H9 (cell line): ENCODE measurements at regions not wholly inside any gene's neighbourhood (a gene's known extent, or its start where the extent isn't known, plus 50 kb on each side); places are given as distances from the start of the nearest gene placed in this dataset.

Source experiments
- DNase-seq: peaks from one replicate; pipeline ENCODE4 v3.0.0-alpha.2; 2017
- H2AFZ ChIP-seq: one replicate; pipeline ENCODE4 v1.6.1; 2013; ENCODE audit warnings: mild to moderate bottlenecking, low read length, control low read depth, moderate library complexity
- H2AK5ac ChIP-seq: 2 replicates; pipeline ENCODE4 v1.6.1; 2013; ENCODE audit warnings: low read length, control low read depth, mixed read lengths; ENCODE audit not compliant: insufficient read length
- H2BK120ac ChIP-seq: one replicate; pipeline ENCODE4 v1.6.1; 2013; ENCODE audit warnings: low read depth, mild to moderate bottlenecking, low read length, control low read depth, inconsistent platforms; ENCODE audit not compliant: poor library complexity, severe bottlenecking
- H2BK12ac ChIP-seq: 2 replicates; pipeline ENCODE4 v1.6.1; 2013; ENCODE audit warnings: low read length, control low read depth, mixed read lengths, low read depth; ENCODE audit not compliant: insufficient read length
- H2BK15ac ChIP-seq: 2 replicates; pipeline ENCODE4 v1.6.1; 2013; ENCODE audit warnings: low read depth, low read length, control low read depth
- H2BK20ac ChIP-seq: one replicate; pipeline ENCODE4 v1.6.1; 2013; ENCODE audit warnings: low read depth, mild to moderate bottlenecking, low read length, control low read depth, inconsistent platforms; ENCODE audit not compliant: poor library complexity, severe bottlenecking
- H2BK5ac ChIP-seq: 2 replicates; pipeline ENCODE4 v1.6.1; 2013; ENCODE audit warnings: low read length, control low read depth, mixed read lengths; ENCODE audit not compliant: insufficient read length
- H3K14ac ChIP-seq: 2 replicates; pipeline ENCODE4 v1.6.1; 2013; ENCODE audit warnings: low read length, control low read depth; ENCODE audit not compliant: insufficient read depth
- H3K18ac ChIP-seq: 2 replicates; pipeline ENCODE4 v1.6.1; 2013; ENCODE audit warnings: low read depth, mild to moderate bottlenecking, mixed read lengths, low read length, control low read depth; ENCODE audit not compliant: insufficient read length
- H3K23ac ChIP-seq: 2 replicates; pipeline ENCODE4 v1.6.1; 2013; ENCODE audit warnings: low read length, control low read depth, mixed read lengths, low read depth; ENCODE audit not compliant: insufficient read length
- H3K23me2 ChIP-seq: 2 replicates; pipeline ENCODE4 v1.6.1; 2013; ENCODE audit warnings: low read depth, mild to moderate bottlenecking, mixed read lengths, low read length, control low read depth; ENCODE audit not compliant: insufficient read length, poor library complexity, severe bottlenecking
- H3K27ac ChIP-seq: 2 replicates; pipeline ENCODE4 v1.5.1; 2013; ENCODE audit warnings: low read length, control low read depth, mixed read lengths, low read depth; ENCODE audit not compliant: insufficient read length
- H3K27me3 ChIP-seq: 2 replicates; pipeline ENCODE4 v1.6.1; 2013; ENCODE audit warnings: low read length, control low read depth, inconsistent platforms; ENCODE audit not compliant: insufficient read depth
- H3K4ac ChIP-seq: 2 replicates; pipeline ENCODE4 v1.6.1; 2013; ENCODE audit warnings: low read depth, mild to moderate bottlenecking, control low read depth, inconsistent platforms, low read length, moderate library complexity
- H3K4me1 ChIP-seq: 2 replicates; pipeline ENCODE4 v1.6.1; 2013; ENCODE audit warnings: low read length, control low read depth, inconsistent platforms; ENCODE audit not compliant: insufficient read depth
- H3K4me2 ChIP-seq: 2 replicates; pipeline ENCODE4 v1.6.1; 2013; ENCODE audit warnings: low read length, control low read depth, mixed read lengths; ENCODE audit not compliant: insufficient read length, insufficient read depth
- H3K56ac ChIP-seq: 2 replicates; pipeline ENCODE4 v1.6.1; 2013; ENCODE audit warnings: low read depth, mild to moderate bottlenecking, mixed read lengths, low read length, control low read depth; ENCODE audit not compliant: insufficient read length
- H3K79me1 ChIP-seq: 2 replicates; pipeline ENCODE4 v1.6.1; 2013; ENCODE audit warnings: low read depth, mild to moderate bottlenecking, moderate library complexity, low read length, control low read depth, inconsistent platforms; ENCODE audit not compliant: insufficient read depth, poor library complexity, severe bottlenecking
- H3K79me2 ChIP-seq: 2 replicates; pipeline ENCODE4 v1.6.1; 2013; ENCODE audit warnings: low read length, control low read depth, inconsistent platforms; ENCODE audit not compliant: insufficient read depth
- H3K9ac ChIP-seq: 2 replicates; pipeline ENCODE4 v1.6.1; 2013; ENCODE audit warnings: low read length, control low read depth, mixed read lengths; ENCODE audit not compliant: insufficient read length; ENCODE audit errors: extremely low read depth
- H3K9me3 ChIP-seq: one replicate; pipeline ENCODE4 v1.6.1; 2013; ENCODE audit warnings: low read depth, low read length, inconsistent platforms; ENCODE audit not compliant: control insufficient read depth
- H3T11ph ChIP-seq: one replicate; pipeline ENCODE4 v1.6.1; 2013; ENCODE audit warnings: mild to moderate bottlenecking, low read length, control low read depth, inconsistent platforms
- H4K20me1 ChIP-seq: one replicate; pipeline ENCODE4 v1.6.1; 2013; ENCODE audit not compliant: control insufficient read depth, insufficient read length, insufficient read depth
- H4K5ac ChIP-seq: 2 replicates; pipeline ENCODE4 v1.6.1; 2013; ENCODE audit warnings: low read depth, mild to moderate bottlenecking, mixed read lengths, low read length, control low read depth; ENCODE audit not compliant: insufficient read length
- H4K8ac ChIP-seq: replicated peaks from 2 replicates; pipeline ENCODE4 v1.6.1; 2013; ENCODE audit warnings: low read length, control low read depth, mixed read lengths, low read depth; ENCODE audit not compliant: insufficient read length
- H4K91ac ChIP-seq: 2 replicates; pipeline ENCODE4 v1.6.1; 2013; ENCODE audit warnings: low read depth, mild to moderate bottlenecking, moderate library complexity, mixed read lengths, low read length, control low read depth; ENCODE audit not compliant: insufficient read length
- H3K27ac Mint-ChIP-seq, 3 experiments: 2 replicates in 2 of 3; 3 replicates in 1 of 3; pipeline ENCODE4 v1.8.0; 2020 to 2021; ENCODE audit warnings: mixed read lengths in 3 of 3, mild to moderate bottlenecking in 1 of 3, moderate library complexity in 1 of 3
- H3K27me3 Mint-ChIP-seq: 2 replicates; pipeline ENCODE4 v1.8.0; 2021; ENCODE audit warnings: low read depth, mild to moderate bottlenecking, moderate library complexity, mixed read lengths
- H3K36me3 Mint-ChIP-seq, 3 experiments: 2 replicates in 2 of 3; 3 replicates in 1 of 3; pipeline ENCODE4 v1.8.0; 2020 to 2021; ENCODE audit warnings: low read depth in 3 of 3, mixed read lengths in 3 of 3; ENCODE audit not compliant: insufficient read depth in 1 of 3
- H3K4me1 Mint-ChIP-seq, 2 experiments: 2 replicates each; pipeline ENCODE4 v1.8.0; 2020; ENCODE audit warnings: mixed read lengths in 2 of 2
- H3K4me3 Mint-ChIP-seq, 2 experiments: 2 replicates in 1 of 2; 3 replicates in 1 of 2; pipeline ENCODE4 v1.8.0; 2020 to 2021; ENCODE audit warnings: mild to moderate bottlenecking in 2 of 2, mixed read lengths in 2 of 2, moderate library complexity in 1 of 2
- H3K9me3 Mint-ChIP-seq, 2 experiments: 2 replicates in 1 of 2; 3 replicates in 1 of 2; pipeline ENCODE4 v1.8.0; 2020; ENCODE audit warnings: mild to moderate bottlenecking in 2 of 2, mixed read lengths in 2 of 2, moderate library complexity in 1 of 2
- TF ChIP-seq, protein P1 (sequence below): fragments of 200-600 bp; sonication (generic); conservative IDR thresholded peaks from 3 replicates; pipeline ENCODE4 v1.8.0; 2021; ENCODE audit warnings: antibody characterized with exemption, mild to moderate bottlenecking

DNA sequence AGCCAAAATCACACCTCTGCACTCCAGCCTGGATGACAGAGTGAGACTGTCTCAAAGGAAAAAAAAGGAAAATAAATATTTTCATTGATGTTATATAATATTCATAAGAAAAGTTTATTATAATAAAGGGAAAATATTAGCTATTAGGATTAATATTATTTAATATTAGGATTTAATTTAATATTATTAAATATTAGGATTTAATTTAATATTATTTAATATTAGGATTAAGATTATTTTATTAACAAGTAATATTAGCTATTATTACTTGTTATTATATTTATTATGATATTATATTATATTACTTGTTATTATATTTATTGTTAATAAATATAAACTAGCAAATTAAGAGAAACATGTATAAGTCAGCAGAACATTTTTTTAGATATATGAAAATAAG is 518.1 kb downstream of the FSCB start:
- H4K91ac ChIP-seq: no peak overlapping the region
- TF ChIP-seq, protein P1, sequence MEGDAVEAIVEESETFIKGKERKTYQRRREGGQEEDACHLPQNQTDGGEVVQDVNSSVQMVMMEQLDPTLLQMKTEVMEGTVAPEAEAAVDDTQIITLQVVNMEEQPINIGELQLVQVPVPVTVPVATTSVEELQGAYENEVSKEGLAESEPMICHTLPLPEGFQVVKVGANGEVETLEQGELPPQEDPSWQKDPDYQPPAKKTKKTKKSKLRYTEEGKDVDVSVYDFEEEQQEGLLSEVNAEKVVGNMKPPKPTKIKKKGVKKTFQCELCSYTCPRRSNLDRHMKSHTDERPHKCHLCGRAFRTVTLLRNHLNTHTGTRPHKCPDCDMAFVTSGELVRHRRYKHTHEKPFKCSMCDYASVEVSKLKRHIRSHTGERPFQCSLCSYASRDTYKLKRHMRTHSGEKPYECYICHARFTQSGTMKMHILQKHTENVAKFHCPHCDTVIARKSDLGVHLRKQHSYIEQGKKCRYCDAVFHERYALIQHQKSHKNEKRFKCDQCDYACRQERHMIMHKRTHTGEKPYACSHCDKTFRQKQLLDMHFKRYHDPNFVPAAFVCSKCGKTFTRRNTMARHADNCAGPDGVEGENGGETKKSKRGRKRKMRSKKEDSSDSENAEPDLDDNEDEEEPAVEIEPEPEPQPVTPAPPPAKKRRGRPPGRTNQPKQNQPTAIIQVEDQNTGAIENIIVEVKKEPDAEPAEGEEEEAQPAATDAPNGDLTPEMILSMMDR: no peak

More for the DNA sequence above, 518.1 kb downstream of the FSCB start:
- H4K5ac ChIP-seq: no peak overlapping the region
- H2BK12ac ChIP-seq: no peak overlapping the region
- H2AFZ ChIP-seq: no peak overlapping the region
- H3K9me3 Mint-ChIP-seq: no peaks in the 10 kb centered on the region
- no peak overlapping the region for H2AK5ac ChIP-seq
- H3K9ac ChIP-seq: no peak overlapping the region
- H3K27me3 Mint-ChIP-seq: no peaks in the 10 kb centered on the region
- H3K4ac ChIP-seq: no peak overlapping the region
- H3T11ph ChIP-seq: no peak overlapping the region
- H4K8ac ChIP-seq: no peak overlapping the region
- no peak for DNase-seq
- no peaks in the 10 kb centered on the region for H3K36me3 Mint-ChIP-seq
- H3K4me1 Mint-ChIP-seq: no peaks in the 10 kb centered on the region
- H2BK15ac ChIP-seq: no peak overlapping the region
- no peaks in the 10 kb centered on the region for H3K79me1 ChIP-seq
- H3K9me3 ChIP-seq: no peaks in the 10 kb centered on the region
- no peak overlapping the region for H3K27ac ChIP-seq
- H2BK120ac ChIP-seq: no peak overlapping the region
- no peak overlapping the region for H3K18ac ChIP-seq
- no peaks in the 10 kb centered on the region for H3K27me3 ChIP-seq
- H4K20me1 ChIP-seq: no peaks in the 10 kb centered on the region
- no peaks in the 10 kb centered on the region for H3K79me2 ChIP-seq
- no peak overlapping the region for H3K14ac ChIP-seq
- no peak overlapping the region for H3K4me3 Mint-ChIP-seq
- H3K4me1 ChIP-seq: no peaks in the 10 kb centered on the region
- H3K4me2 ChIP-seq: no peak overlapping the region
- H3K23ac ChIP-seq: no peak overlapping the region
- no peak overlapping the region for H3K27ac Mint-ChIP-seq
- H3K23me2 ChIP-seq: no peaks in the 10 kb centered on the region
- H2BK20ac ChIP-seq: no peak overlapping the region
- no peak overlapping the region for H2BK5ac ChIP-seq
- no peak overlapping the region for H3K56ac ChIP-seq
